ENCODE measurements at regions not wholly inside any gene's neighbourhood (a gene's known extent, or its start where the extent isn't known, plus 50 kb on each side); places are given as distances from the start of the nearest gene placed in this dataset.

DNA sequence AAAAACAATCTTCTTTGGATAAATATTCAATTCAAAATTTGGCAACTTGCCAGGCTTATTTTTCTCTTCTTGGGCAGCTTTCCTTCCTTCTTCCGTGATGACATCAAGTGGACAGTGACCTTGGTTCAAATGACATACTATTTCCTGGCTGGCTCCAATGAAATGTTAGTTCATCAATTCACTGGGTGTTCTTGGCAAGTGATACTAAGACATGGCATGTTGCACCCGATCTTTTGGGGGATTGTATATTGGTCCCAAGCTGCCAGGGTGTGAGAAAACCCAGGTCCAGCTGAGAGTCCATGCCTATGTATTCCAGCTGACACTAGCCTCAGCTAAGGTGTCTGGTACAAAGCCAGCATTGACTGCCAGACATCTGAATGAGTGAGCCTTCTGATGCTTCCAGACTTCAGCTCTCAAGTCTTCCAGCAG lies 252.9 kb downstream of the MAT2B start:
- TF ChIP-seq CTCF (IDR thresholded peaks at IDR 0.05 in 4 of 5, conservative IDR thresholded peaks at IDR 0.05 in 1 of 5) (no peak), POLR2A (IDR thresholded peaks at IDR 0.05) (no peak)

All from gastrocnemius medialis (tissue), 4 donors.